ENCODE measurements at regions not wholly inside any gene's neighbourhood (a gene's known extent, or its start where the extent isn't known, plus 50 kb on each side); places are given as distances from the start of the nearest gene placed in this dataset.

DNA sequence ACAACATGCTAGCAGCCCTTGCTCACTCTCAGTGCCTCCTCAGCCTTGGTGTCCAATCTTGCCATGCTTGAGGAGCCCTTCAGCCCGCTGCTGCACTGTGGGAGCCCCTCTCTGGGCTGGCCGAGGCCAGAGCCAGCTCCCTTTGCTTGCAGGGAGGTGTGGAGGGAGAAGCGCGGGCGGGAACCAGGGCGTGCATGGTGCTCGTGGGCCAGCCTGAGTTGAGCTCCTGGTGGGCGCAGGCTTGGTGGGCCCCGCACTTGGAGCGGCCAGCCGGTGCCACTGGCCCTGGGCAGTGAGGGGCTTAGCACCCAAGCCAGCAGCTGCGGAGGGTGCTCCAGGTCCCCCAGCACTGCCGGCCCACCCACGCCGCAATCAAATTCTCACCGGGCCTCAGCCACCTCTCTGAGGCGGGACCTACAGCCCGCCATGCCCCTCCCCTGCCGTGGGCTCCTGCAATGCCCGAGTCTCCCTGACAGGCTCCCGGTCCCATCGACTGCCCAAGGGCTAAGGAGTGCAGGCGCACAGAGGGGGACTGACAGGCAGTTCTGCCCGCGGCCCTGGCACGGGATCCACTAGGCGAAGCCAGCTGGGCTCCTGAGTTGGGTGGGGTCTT lies 333.5 kb downstream of the KCNN2 start:
- no peaks in the 10 kb centered on the region for H3K9me3 ChIP-seq (ENCODE audit: control insufficient read depth in 3 of 3, low read length in 3 of 3)
- H3K27me3 ChIP-seq (ENCODE audit: control insufficient read depth in 3 of 3, insufficient read depth in 3 of 3, low read length in 3 of 3) = no peaks in the 10 kb centered on the region
- no peaks in the 10 kb centered on the region for H3K36me3 ChIP-seq (ENCODE audit: control insufficient read depth in 3 of 3, insufficient read depth in 3 of 3, low read length in 3 of 3)
- no peak overlapping the region for H3K4me3 ChIP-seq (ENCODE audit: low read length in 3 of 3)
- H3K9ac ChIP-seq (ENCODE audit: low read depth in 1 of 3, low read length in 3 of 3) = no peak overlapping the region
- no peak overlapping the region for H3K27ac ChIP-seq (ENCODE audit: low read depth, low read length)
- H3K4me1 ChIP-seq (ENCODE audit: control insufficient read depth in 3 of 3, insufficient read depth in 3 of 3, low read length in 3 of 3) = no peaks in the 10 kb centered on the region

DNA sequence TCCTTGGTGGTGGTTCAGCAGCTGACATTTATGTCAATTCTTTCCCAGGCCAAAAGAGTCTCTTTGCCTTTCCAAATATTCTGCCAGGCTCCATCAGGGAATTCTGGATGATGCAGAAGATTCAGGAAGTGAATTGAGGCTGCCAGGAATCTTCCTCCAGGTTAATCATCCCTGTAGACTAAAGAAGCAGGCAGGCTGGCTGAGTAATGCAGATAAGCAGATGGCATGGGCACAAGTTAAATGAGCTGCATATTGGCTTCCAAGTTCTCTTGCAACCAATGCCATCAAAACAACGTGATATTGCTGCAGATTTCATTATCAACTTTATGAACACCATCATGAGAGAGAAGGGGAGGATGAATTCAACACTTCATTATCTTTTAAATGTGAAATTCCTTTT lies 324.5 kb downstream of the KCNN2 start:
- Histone ChIP-seq H3K36me3 (ENCODE audit: control insufficient read depth in 3 of 3, insufficient read depth in 3 of 3, low read length in 3 of 3) (no peaks in the 10 kb centered on the region), H3K9me3 (ENCODE audit: control insufficient read depth in 3 of 3, low read length in 3 of 3) (no peaks in the 10 kb centered on the region), H3K4me1 (ENCODE audit: control insufficient read depth in 3 of 3, insufficient read depth in 3 of 3, low read length in 3 of 3) (no peaks in the 10 kb centered on the region), H3K27me3 (ENCODE audit: control insufficient read depth in 3 of 3, insufficient read depth in 3 of 3, low read length in 3 of 3) (no peaks in the 10 kb centered on the region), H3K9ac (ENCODE audit: low read depth in 1 of 3, low read length in 3 of 3) (no peak overlapping the region), H3K27ac (ENCODE audit: low read depth, low read length) (no peak overlapping the region), H3K4me3 (ENCODE audit: low read length in 3 of 3) (no peak overlapping the region)

DNA sequence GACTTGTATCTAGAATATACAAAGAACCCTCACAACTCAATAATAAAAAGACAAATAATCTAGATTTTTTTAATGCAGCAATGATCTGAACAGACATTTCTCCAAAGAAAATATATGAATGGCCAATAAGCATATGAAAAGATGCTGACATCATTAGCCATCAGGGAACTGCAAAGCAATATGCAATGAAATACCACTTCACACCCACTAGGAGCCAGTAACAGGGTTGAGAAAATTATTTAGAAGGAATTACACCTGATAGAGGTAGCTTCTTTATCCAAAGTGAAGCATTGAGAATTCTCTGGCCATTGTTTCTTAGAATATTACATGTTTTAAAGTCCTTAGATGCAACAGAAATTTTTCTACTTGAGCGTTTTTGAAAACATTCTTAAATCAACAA lies 316.9 kb downstream of the KCNN2 start:
- H3K4me1 ChIP-seq (ENCODE audit: control insufficient read depth in 3 of 3, insufficient read depth in 3 of 3, low read length in 3 of 3) = no peaks in the 10 kb centered on the region
- no peaks in the 10 kb centered on the region for H3K36me3 ChIP-seq (ENCODE audit: control insufficient read depth in 3 of 3, insufficient read depth in 3 of 3, low read length in 3 of 3)
- no peaks in the 10 kb centered on the region for H3K27me3 ChIP-seq (ENCODE audit: control insufficient read depth in 3 of 3, insufficient read depth in 3 of 3, low read length in 3 of 3)
- no peaks in the 10 kb centered on the region for H3K9me3 ChIP-seq (ENCODE audit: control insufficient read depth in 3 of 3, low read length in 3 of 3)
- no peak overlapping the region for H3K4me3 ChIP-seq (ENCODE audit: low read length in 3 of 3)
- H3K27ac ChIP-seq (ENCODE audit: low read depth, low read length) = no peak overlapping the region
- H3K9ac ChIP-seq (ENCODE audit: low read depth in 1 of 3, low read length in 3 of 3) = no peak overlapping the region

- Histone ChIP-seq H3K27me3 (ENCODE audit: control insufficient read depth in 3 of 3, insufficient read depth in 3 of 3, low read length in 3 of 3) (no peaks in the 10 kb centered on the region), H3K36me3 (ENCODE audit: control insufficient read depth in 3 of 3, insufficient read depth in 3 of 3, low read length in 3 of 3) (no peaks in the 10 kb centered on the region), H3K9me3 (ENCODE audit: control insufficient read depth in 3 of 3, low read length in 3 of 3) (no peaks in the 10 kb centered on the region), H3K4me3 (ENCODE audit: low read length in 3 of 3) (no peak overlapping the region), H3K4me1 (ENCODE audit: control insufficient read depth in 3 of 3, insufficient read depth in 3 of 3, low read length in 3 of 3) (no peaks in the 10 kb centered on the region), H3K27ac (ENCODE audit: low read depth, low read length) (no peak overlapping the region), H3K9ac (ENCODE audit: low read depth in 1 of 3, low read length in 3 of 3) (no peak overlapping the region)
Measured at GRCh38 chr5:114665551-114665950, 303.7 kb downstream of the KCNN2 start.

DNA sequence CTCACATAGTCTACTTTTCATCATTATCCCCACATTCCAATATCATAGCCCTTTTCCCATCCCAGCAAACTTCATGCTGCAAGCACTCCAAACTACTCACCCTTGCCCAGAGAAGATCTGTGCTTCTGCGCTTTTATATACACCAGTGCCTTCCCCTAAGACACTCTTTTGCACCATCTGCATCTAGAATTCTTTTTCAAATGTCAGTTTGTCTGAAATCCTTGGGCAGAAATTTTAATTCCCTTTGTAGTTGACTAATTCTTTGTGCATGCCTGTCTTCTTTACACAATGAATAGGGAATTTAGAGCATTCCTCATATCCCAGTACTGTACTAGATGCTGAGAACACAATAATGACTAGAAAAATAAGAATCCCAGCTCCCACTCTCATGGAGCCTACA lies 298.9 kb downstream of the KCNN2 start:
- no peaks in the 10 kb centered on the region for H3K36me3 ChIP-seq (ENCODE audit: control insufficient read depth in 3 of 3, insufficient read depth in 3 of 3, low read length in 3 of 3)
- no peaks in the 10 kb centered on the region for H3K9me3 ChIP-seq (ENCODE audit: control insufficient read depth in 3 of 3, low read length in 3 of 3)
- H3K4me1 ChIP-seq (ENCODE audit: control insufficient read depth in 3 of 3, insufficient read depth in 3 of 3, low read length in 3 of 3) = no peaks in the 10 kb centered on the region
- no peaks in the 10 kb centered on the region for H3K27me3 ChIP-seq (ENCODE audit: control insufficient read depth in 3 of 3, insufficient read depth in 3 of 3, low read length in 3 of 3)
- H3K27ac ChIP-seq (ENCODE audit: low read depth, low read length) = no peak overlapping the region
- H3K9ac ChIP-seq (ENCODE audit: low read depth in 1 of 3, low read length in 3 of 3) = no peak overlapping the region
- no peak overlapping the region for H3K4me3 ChIP-seq (ENCODE audit: low read length in 3 of 3)

DNA sequence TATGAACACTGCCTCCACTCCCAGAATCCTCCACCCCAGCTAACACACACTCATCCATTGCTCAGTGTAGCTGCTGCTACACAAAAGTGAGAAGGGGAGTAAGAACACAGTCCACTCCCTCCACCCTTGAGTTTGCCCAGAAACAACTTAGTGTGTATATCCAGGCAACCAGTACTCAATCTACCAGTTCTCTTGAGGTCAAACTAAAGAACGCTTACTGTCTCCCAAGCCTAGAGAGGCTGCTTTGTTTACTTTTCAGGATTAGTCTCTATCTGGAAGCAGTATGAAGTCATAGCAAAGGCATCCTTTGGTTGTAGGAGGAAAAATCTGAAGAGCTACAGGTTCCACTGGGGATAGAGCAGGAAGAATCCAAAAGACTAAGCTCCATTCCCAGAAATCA lies 296.3 kb downstream of the KCNN2 start:
- Histone ChIP-seq H3K27me3 (ENCODE audit: control insufficient read depth in 3 of 3, insufficient read depth in 3 of 3, low read length in 3 of 3) (no peaks in the 10 kb centered on the region), H3K27ac (ENCODE audit: low read depth, low read length) (no peak overlapping the region), H3K9me3 (ENCODE audit: control insufficient read depth in 3 of 3, low read length in 3 of 3) (no peaks in the 10 kb centered on the region), H3K9ac (ENCODE audit: low read depth in 1 of 3, low read length in 3 of 3) (no peak overlapping the region), H3K36me3 (ENCODE audit: control insufficient read depth in 3 of 3, insufficient read depth in 3 of 3, low read length in 3 of 3) (no peaks in the 10 kb centered on the region), H3K4me1 (ENCODE audit: control insufficient read depth in 3 of 3, insufficient read depth in 3 of 3, low read length in 3 of 3) (no peaks in the 10 kb centered on the region), H3K4me3 (ENCODE audit: low read length in 3 of 3) (no peak overlapping the region)

DNA sequence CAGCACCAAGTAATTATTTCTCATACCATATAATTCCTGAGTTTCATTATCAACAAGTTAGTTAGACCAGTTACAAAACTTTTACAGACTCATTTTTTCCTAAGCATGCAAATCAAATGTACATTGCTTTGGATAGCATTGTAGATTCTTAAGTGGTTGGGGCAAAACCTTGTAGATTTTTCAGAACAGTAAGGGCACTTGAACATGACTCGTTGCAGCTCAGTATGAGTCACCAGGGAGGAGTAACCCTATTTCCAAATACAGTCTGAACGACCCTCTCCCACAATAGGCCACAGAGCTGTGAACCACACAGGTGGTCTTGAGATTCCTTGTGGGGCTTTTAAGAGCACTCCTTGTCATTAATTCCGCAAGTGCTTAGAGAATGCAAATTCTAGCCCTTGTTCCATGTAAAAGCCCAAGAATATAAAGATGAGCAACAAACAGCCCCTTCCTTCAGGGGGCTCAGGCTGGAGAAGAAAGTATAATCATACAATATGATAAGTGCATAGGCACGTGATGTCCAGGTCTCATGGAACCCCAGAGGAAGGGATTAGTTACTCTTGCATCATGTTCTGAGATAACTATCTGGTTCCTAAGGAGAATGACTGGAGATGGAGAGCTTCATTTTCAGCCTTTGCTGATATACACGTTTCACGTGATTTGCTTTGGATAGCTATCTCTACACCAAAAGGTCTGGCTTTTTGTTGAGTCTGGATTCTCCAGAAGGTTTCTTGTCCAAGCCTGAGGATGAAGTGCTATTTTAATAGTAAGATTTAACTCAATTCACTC lies 295.7 kb downstream of the KCNN2 start:
- H3K9me3 ChIP-seq (ENCODE audit: control insufficient read depth in 3 of 3, low read length in 3 of 3) = no peaks in the 10 kb centered on the region
- H3K4me3 ChIP-seq (ENCODE audit: low read length in 3 of 3) = no peak overlapping the region
- H3K36me3 ChIP-seq (ENCODE audit: control insufficient read depth in 3 of 3, insufficient read depth in 3 of 3, low read length in 3 of 3) = no peaks in the 10 kb centered on the region
- H3K27ac ChIP-seq (ENCODE audit: low read depth, low read length) = no peak overlapping the region
- no peak overlapping the region for H3K9ac ChIP-seq (ENCODE audit: low read depth in 1 of 3, low read length in 3 of 3)
- no peaks in the 10 kb centered on the region for H3K4me1 ChIP-seq (ENCODE audit: control insufficient read depth in 3 of 3, insufficient read depth in 3 of 3, low read length in 3 of 3)
- H3K27me3 ChIP-seq (ENCODE audit: control insufficient read depth in 3 of 3, insufficient read depth in 3 of 3, low read length in 3 of 3) = no peaks in the 10 kb centered on the region

DNA sequence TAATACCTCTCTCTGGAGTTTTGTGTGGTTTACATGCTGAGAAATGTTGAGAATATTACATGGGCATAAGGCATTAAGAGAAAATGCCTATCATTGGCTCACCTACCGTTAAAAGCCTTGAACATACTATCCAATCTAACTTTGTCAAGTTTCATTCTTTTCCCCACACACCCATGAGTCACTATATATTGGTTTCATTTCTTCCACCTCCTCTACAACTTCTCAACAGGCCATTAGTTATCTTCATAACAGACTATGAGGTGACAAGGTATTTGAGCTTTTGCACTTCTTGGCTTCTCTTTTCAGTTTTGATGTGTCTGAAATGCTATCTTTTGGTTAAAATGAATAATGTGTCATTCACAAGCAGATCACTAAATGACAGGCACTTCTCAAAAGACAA lies 288.0 kb downstream of the KCNN2 start:
- no peak overlapping the region for H3K4me3 ChIP-seq (ENCODE audit: low read length in 3 of 3)
- H3K9me3 ChIP-seq (ENCODE audit: control insufficient read depth in 3 of 3, low read length in 3 of 3) = no peaks in the 10 kb centered on the region
- H3K36me3 ChIP-seq (ENCODE audit: control insufficient read depth in 3 of 3, insufficient read depth in 3 of 3, low read length in 3 of 3) = no peaks in the 10 kb centered on the region
- no peaks in the 10 kb centered on the region for H3K4me1 ChIP-seq (ENCODE audit: control insufficient read depth in 3 of 3, insufficient read depth in 3 of 3, low read length in 3 of 3)
- H3K9ac ChIP-seq (ENCODE audit: low read depth in 1 of 3, low read length in 3 of 3) = no peak overlapping the region
- no peak overlapping the region for H3K27ac ChIP-seq (ENCODE audit: low read depth, low read length)
- H3K27me3 ChIP-seq (ENCODE audit: control insufficient read depth in 3 of 3, insufficient read depth in 3 of 3, low read length in 3 of 3) = no peaks in the 10 kb centered on the region

- Histone ChIP-seq H3K27ac (ENCODE audit: low read depth, low read length) (no peak overlapping the region), H3K9ac (ENCODE audit: low read depth in 1 of 3, low read length in 3 of 3) (no peak overlapping the region), H3K4me1 (ENCODE audit: control insufficient read depth in 3 of 3, insufficient read depth in 3 of 3, low read length in 3 of 3) (no peaks in the 10 kb centered on the region), H3K36me3 (ENCODE audit: control insufficient read depth in 3 of 3, insufficient read depth in 3 of 3, low read length in 3 of 3) (no peaks in the 10 kb centered on the region), H3K27me3 (ENCODE audit: control insufficient read depth in 3 of 3, insufficient read depth in 3 of 3, low read length in 3 of 3) (no peaks in the 10 kb centered on the region), H3K9me3 (ENCODE audit: control insufficient read depth in 3 of 3, low read length in 3 of 3) (no peaks in the 10 kb centered on the region), H3K4me3 (ENCODE audit: low read length in 3 of 3) (no peak overlapping the region)
Measured at GRCh38 chr5:114648940-114649339, 287.1 kb downstream of the KCNN2 start.

DNA sequence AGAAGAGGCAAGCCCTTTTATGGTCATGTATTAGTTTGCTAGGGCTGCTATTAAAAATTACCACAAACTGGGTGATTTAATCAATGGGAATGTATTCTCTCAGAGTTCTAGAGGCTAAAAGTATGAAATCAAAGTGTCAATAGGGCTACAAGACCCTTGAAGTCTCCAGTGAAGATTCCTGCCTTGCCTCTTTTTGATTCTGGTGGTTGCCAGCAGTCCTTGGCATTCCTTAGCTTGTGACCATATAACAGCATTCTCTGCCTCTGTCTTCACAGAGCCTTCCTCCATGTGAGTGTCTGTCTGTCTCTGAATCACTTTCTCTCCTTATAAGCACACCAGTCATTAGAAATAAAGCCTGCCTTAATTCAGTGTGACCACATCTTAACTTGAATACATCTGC lies 282.7 kb downstream of the KCNN2 start:
- no peaks in the 10 kb centered on the region for H3K9me3 ChIP-seq (ENCODE audit: control insufficient read depth in 3 of 3, low read length in 3 of 3)
- H3K36me3 ChIP-seq (ENCODE audit: control insufficient read depth in 3 of 3, insufficient read depth in 3 of 3, low read length in 3 of 3) = no peaks in the 10 kb centered on the region
- H3K27ac ChIP-seq (ENCODE audit: low read depth, low read length) = no peak overlapping the region
- no peaks in the 10 kb centered on the region for H3K27me3 ChIP-seq (ENCODE audit: control insufficient read depth in 3 of 3, insufficient read depth in 3 of 3, low read length in 3 of 3)
- H3K9ac ChIP-seq (ENCODE audit: low read depth in 1 of 3, low read length in 3 of 3) = no peak overlapping the region
- no peak overlapping the region for H3K4me3 ChIP-seq (ENCODE audit: low read length in 3 of 3)
- H3K4me1 ChIP-seq (ENCODE audit: control insufficient read depth in 3 of 3, insufficient read depth in 3 of 3, low read length in 3 of 3) = no peaks in the 10 kb centered on the region
